Naive thymus-derived CD4-positive, alpha-beta T cell (primary cell): ENCODE measurements at regions not wholly inside any gene's neighbourhood (a gene's known extent, or its start where the extent isn't known, plus 50 kb on each side); places are given as distances from the start of the nearest gene placed in this dataset.

Experiments
- ATAC-seq: fragments of 150-1000 bp; cut with Tn5 transposase; 2 replicates; pipeline ENCODE4 v1.10.0; 2021; ENCODE audit warnings: mild to moderate bottlenecking, moderate library complexity
- CTCF ChIA-PET: fragments of 350-600 bp; sonication (Branson Sonifier 250); formaldehyde crosslinking; loops from one replicate; lab custom pipeline; 2021; ENCODE audit warnings: antibody characterized with exemption; lab: Charles Lee
- POLR2A ChIA-PET: fragments of 350-600 bp; sonication (Branson Sonifier 250); formaldehyde crosslinking; loops from one replicate; lab custom pipeline; 2021; ENCODE audit warnings: antibody characterized with exemption, inconsistent platforms; lab: Charles Lee
- DNase-seq, 9 donors: peaks; one replicate each; pipeline versions ENCODE4 v3.0.0 to v3.0.0-alpha.2; 2020 to 2022; ENCODE audit warnings: mixed read lengths in 1 of 9
- H3K27ac ChIP-seq: one replicate; pipeline ENCODE4 v1.7.0; 2013; ENCODE audit warnings: mild to moderate bottlenecking, low read depth, low read length, moderate library complexity
- H3K27me3 ChIP-seq, 2 donors: one replicate each; pipeline ENCODE4 v1.7.0; 2013; ENCODE audit warnings: low read length in 2 of 2, mild to moderate bottlenecking in 2 of 2, moderate library complexity in 2 of 2; ENCODE audit not compliant: control insufficient read depth in 2 of 2, insufficient read depth in 2 of 2
- H3K36me3 ChIP-seq, 3 experiments: 1 replicate in 2 of 3; 2 replicates in 1 of 3; pipeline ENCODE4 v1.7.0; 2013; ENCODE audit warnings: low read length in 3 of 3, mild to moderate bottlenecking in 3 of 3, moderate library complexity in 1 of 3; ENCODE audit not compliant: insufficient read depth in 3 of 3, control insufficient read depth in 2 of 3
- H3K4me1 ChIP-seq, 2 donors: one replicate each; pipeline ENCODE4 v1.7.0; 2013; ENCODE audit warnings: low read length in 2 of 2, mild to moderate bottlenecking in 2 of 2, moderate library complexity in 1 of 2; ENCODE audit not compliant: control insufficient read depth in 2 of 2, insufficient read depth in 2 of 2
- H3K4me3 ChIP-seq: 2 replicates; pipeline ENCODE4 v1.7.0; 2013; ENCODE audit warnings: mild to moderate bottlenecking, low read length
- H3K9me3 ChIP-seq, 3 experiments: 1 replicate in 2 of 3; 2 replicates in 1 of 3; pipeline ENCODE4 v1.7.0; 2013; ENCODE audit warnings: low read length in 3 of 3; ENCODE audit not compliant: control insufficient read depth in 2 of 3
- H3K27ac Mint-ChIP-seq, 9 donors: one replicate each; pipeline ENCODE4 v1.8.0; 2020 to 2022; ENCODE audit warnings: mixed read lengths in 9 of 9, mild to moderate bottlenecking in 8 of 9, moderate library complexity in 5 of 9, inconsistent platforms in 2 of 9
- H3K27me3 Mint-ChIP-seq, 5 donors: one replicate each; pipeline ENCODE4 v1.8.0; 2021 to 2022; ENCODE audit warnings: mixed read lengths in 5 of 5, mild to moderate bottlenecking in 1 of 5
- H3K36me3 Mint-ChIP-seq, 5 donors: one replicate each; pipeline ENCODE4 v1.8.0; 2020 to 2022; ENCODE audit warnings: mixed read lengths in 5 of 5, mild to moderate bottlenecking in 3 of 5, inconsistent platforms in 1 of 5
- H3K4me1 Mint-ChIP-seq, 7 donors: one replicate each; pipeline ENCODE4 v1.8.0; 2020 to 2022; ENCODE audit warnings: mixed read lengths in 7 of 7, mild to moderate bottlenecking in 3 of 7, inconsistent platforms in 1 of 7
- H3K4me3 Mint-ChIP-seq, 10 donors: one replicate each; pipeline ENCODE4 v1.8.0; 2020 to 2022; ENCODE audit warnings: mild to moderate bottlenecking in 10 of 10, mixed read lengths in 10 of 10, moderate library complexity in 6 of 10, inconsistent platforms in 2 of 10
- H3K9me3 Mint-ChIP-seq, 11 donors: one replicate each; pipeline ENCODE4 v1.8.0; 2020 to 2022; ENCODE audit warnings: mixed read lengths in 11 of 11, mild to moderate bottlenecking in 4 of 11, inconsistent platforms in 1 of 11, moderate library complexity in 1 of 11
- intact Hi-C, 2 donors: fragments of 100-400 bp; cut with micrococcal nuclease; formaldehyde crosslinking; loops; one replicate each; pipeline ENCODE4 v1.15.1; 2023

DNA sequence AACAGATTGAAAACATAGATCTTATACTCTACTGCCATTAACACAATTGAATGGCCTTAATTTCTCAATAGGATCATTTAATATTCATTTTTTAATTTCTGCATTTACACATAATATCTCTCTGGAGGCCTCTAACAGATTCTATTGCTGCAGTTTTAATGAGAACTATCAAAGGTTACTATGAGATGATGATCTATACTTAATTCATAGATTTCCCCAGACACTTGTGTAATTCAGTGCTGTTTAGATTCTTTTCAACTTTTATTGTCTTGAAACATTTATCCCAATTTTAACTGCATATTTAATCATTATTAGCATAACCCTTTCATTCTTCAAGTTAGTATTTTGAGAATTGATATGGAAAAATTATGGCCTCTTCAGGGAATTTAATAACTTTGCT, 1056.5 kb upstream of the CDH8 start:
- no peak overlapping the region for H3K4me3 Mint-ChIP-seq
- H3K27me3 ChIP-seq: no peaks in the 10 kb centered on the region
- no peaks in the 10 kb centered on the region for H3K9me3 ChIP-seq
- H3K27ac ChIP-seq: no peak overlapping the region
- no peaks in the 10 kb centered on the region for H3K27me3 Mint-ChIP-seq
- no peaks in the 10 kb centered on the region for H3K4me1 ChIP-seq
- H3K36me3 Mint-ChIP-seq: no peaks in the 10 kb centered on the region
- no peak overlapping the region for H3K4me3 ChIP-seq
- CTCF ChIA-PET: no interaction called here
- no peak for DNase-seq
- H3K9me3 Mint-ChIP-seq: peaks cover 0 to 41% (median 9%) of the 10 kb centered on the region in 11 donors
- ATAC-seq: no peak
- H3K27ac Mint-ChIP-seq: no peak overlapping the region
- POLR2A ChIA-PET: no interaction called here
- H3K4me1 Mint-ChIP-seq: no peaks in the 10 kb centered on the region
- no peaks in the 10 kb centered on the region for H3K36me3 ChIP-seq
- intact Hi-C loops: loop anchor here in 1 of 2 donors (10.0 kb wide), 1 partner anchor 58 kb away; no protein-coding TSS in a partner anchor

DNA sequence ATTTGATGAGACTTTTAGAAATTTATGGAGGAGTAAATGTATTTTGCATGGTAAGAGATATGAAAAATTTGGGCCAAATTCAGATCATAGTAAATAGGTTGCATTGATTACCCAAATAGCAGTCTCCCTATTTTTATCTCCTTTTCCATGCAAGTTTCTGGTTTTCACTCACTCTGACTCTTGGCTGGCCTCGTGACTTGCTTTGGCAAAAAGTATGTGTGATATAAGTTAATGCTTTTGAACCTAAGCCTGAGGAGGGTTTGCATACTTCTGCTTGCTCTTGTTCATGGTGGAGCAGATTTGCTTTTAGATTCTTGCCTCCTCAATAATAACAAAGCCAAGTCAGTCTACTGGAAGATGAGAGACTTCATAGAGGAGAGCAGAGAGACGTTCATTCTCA, 1045.9 kb upstream of the CDH8 start:
- DNase-seq: no peak
- H3K27me3 ChIP-seq: no peaks in the 10 kb centered on the region
- Mint-ChIP-seq H3K4me1 (no peaks in the 10 kb centered on the region), H3K4me3 (no peak overlapping the region), H3K27ac (no peak overlapping the region), H3K9me3 (peaks cover 3 to 46% (median 18%) of the 10 kb centered on the region in 11 donors), H3K36me3 (no peaks in the 10 kb centered on the region), H3K27me3 (no peaks in the 10 kb centered on the region)
- ChIA-PET CTCF (no interaction called here), POLR2A (no interaction called here)
- H3K4me1 ChIP-seq: no peaks in the 10 kb centered on the region
- no peaks in the 10 kb centered on the region for H3K36me3 ChIP-seq
- H3K4me3 ChIP-seq: no peak overlapping the region
- peaks cover 0 to 5% (median 4%) of the 10 kb centered on the region in 3 experiments for H3K9me3 ChIP-seq
- ATAC-seq: no peak
- intact Hi-C loops: no loop called here
- no peak overlapping the region for H3K27ac ChIP-seq

- no peaks in the 10 kb centered on the region for H3K27me3 ChIP-seq
- H3K36me3 Mint-ChIP-seq: no peaks in the 10 kb centered on the region
- no peaks in the 10 kb centered on the region for H3K4me1 Mint-ChIP-seq
- H3K4me1 ChIP-seq: no peaks in the 10 kb centered on the region
- DNase-seq (no peak), ATAC-seq (no peak)
- no peaks in the 10 kb centered on the region for H3K27me3 Mint-ChIP-seq
- ChIA-PET CTCF (no interaction called here), POLR2A (no interaction called here)
- intact Hi-C loops: no loop called here
- no peak overlapping the region for H3K4me3 ChIP-seq
- H3K9me3 ChIP-seq: peaks cover 0 to 5% (median 4%) of the 10 kb centered on the region in 3 experiments
- peaks cover 5 to 48% (median 21%) of the 10 kb centered on the region in 11 donors for H3K9me3 Mint-ChIP-seq
- no peaks in the 10 kb centered on the region for H3K36me3 ChIP-seq
- no peak overlapping the region for H3K27ac ChIP-seq
- H3K27ac Mint-ChIP-seq: no peak overlapping the region
- H3K4me3 Mint-ChIP-seq: no peak overlapping the region
Observed at GRCh38 chr16:63080746-63081145, 1044.5 kb upstream of the CDH8 start.

GRCh38 chr16:63069047-63069446, 1032.8 kb upstream of the CDH8 start:
- peaks cover 7 to 42% (median 16%) of the 10 kb centered on the region in 11 donors for H3K9me3 Mint-ChIP-seq
- H3K27ac Mint-ChIP-seq: no peak overlapping the region
- Histone ChIP-seq H3K9me3 (no peaks in the 10 kb centered on the region), H3K27me3 (no peaks in the 10 kb centered on the region), H3K27ac (no peak overlapping the region), H3K4me1 (no peaks in the 10 kb centered on the region), H3K4me3 (no peak overlapping the region), H3K36me3 (no peaks in the 10 kb centered on the region)
- DNase-seq (no peak), ATAC-seq (no peak)
- no peak overlapping the region for H3K4me3 Mint-ChIP-seq
- no peaks in the 10 kb centered on the region for H3K27me3 Mint-ChIP-seq
- intact Hi-C loops: no loop called here
- ChIA-PET POLR2A (no interaction called here), CTCF (no interaction called here)
- H3K4me1 Mint-ChIP-seq: no peaks in the 10 kb centered on the region
- H3K36me3 Mint-ChIP-seq: peaks cover 0 to 4% (median 0%) of the 10 kb centered on the region in 5 donors

- intact Hi-C loops: no loop called here
- Histone ChIP-seq H3K4me1 (no peaks in the 10 kb centered on the region), H3K27me3 (no peaks in the 10 kb centered on the region), H3K9me3 (no peaks in the 10 kb centered on the region), H3K4me3 (no peak overlapping the region), H3K36me3 (no peaks in the 10 kb centered on the region), H3K27ac (no peak overlapping the region)
- ChIA-PET POLR2A (no interaction called here), CTCF (no interaction called here)
- ATAC-seq: no peak
- no peak for DNase-seq
- no peak overlapping the region for H3K27ac Mint-ChIP-seq
- H3K4me1 Mint-ChIP-seq: no peaks in the 10 kb centered on the region
- peaks cover 6 to 43% (median 18%) of the 10 kb centered on the region in 11 donors for H3K9me3 Mint-ChIP-seq
- no peak overlapping the region for H3K4me3 Mint-ChIP-seq
- no peaks in the 10 kb centered on the region for H3K27me3 Mint-ChIP-seq
- peaks cover 0 to 4% (median 0%) of the 10 kb centered on the region in 5 donors for H3K36me3 Mint-ChIP-seq
Observed at GRCh38 chr16:63067141-63067540, 1030.9 kb upstream of the CDH8 start.

DNA sequence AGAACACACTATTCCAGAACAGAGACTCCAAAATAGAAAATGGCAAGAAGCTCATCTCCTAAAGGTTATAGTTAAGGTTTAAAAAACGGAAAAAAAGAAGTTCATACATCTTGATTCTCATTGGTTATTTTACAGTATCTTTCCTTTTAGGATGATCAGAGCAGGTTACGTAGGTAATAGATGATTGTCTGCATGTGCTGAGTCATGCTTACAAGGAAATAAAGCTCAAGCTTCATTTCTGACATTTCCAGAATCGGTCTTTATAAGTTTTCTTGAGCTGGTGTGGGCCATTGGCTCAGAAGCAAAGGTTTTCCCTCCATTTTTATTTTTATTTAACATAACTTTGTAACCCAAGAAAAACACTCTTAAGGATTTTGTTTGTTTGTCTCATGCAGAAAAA, 1030.3 kb upstream of the CDH8 start:
- no peaks in the 10 kb centered on the region for H3K4me1 Mint-ChIP-seq
- intact Hi-C loops: no loop called here
- no peak overlapping the region for H3K4me3 Mint-ChIP-seq
- H3K27me3 Mint-ChIP-seq: no peaks in the 10 kb centered on the region
- no peak overlapping the region for H3K27ac Mint-ChIP-seq
- H3K9me3 Mint-ChIP-seq: peaks cover 7 to 47% (median 17%) of the 10 kb centered on the region in 11 donors
- peaks cover 0 to 4% (median 0%) of the 10 kb centered on the region in 5 donors for H3K36me3 Mint-ChIP-seq
- H3K9me3 ChIP-seq: no peaks in the 10 kb centered on the region
- H3K27ac ChIP-seq: no peak overlapping the region
- no peak for ATAC-seq
- CTCF ChIA-PET: no interaction called here
- H3K4me1 ChIP-seq: no peaks in the 10 kb centered on the region
- no peaks in the 10 kb centered on the region for H3K27me3 ChIP-seq
- DNase-seq: no peak
- no peaks in the 10 kb centered on the region for H3K36me3 ChIP-seq
- POLR2A ChIA-PET: no interaction called here
- H3K4me3 ChIP-seq: no peak overlapping the region

GRCh38 chr16:63061319-63061718, 1025.1 kb upstream of the CDH8 start:
- no peak overlapping the region for H3K4me3 ChIP-seq
- no peaks in the 10 kb centered on the region for H3K36me3 ChIP-seq
- no peak for ATAC-seq
- no peaks in the 10 kb centered on the region for H3K27me3 ChIP-seq
- DNase-seq: no peak
- Mint-ChIP-seq H3K27ac (no peak overlapping the region), H3K36me3 (peaks cover 0 to 4% (median 0%) of the 10 kb centered on the region in 5 donors), H3K4me1 (no peaks in the 10 kb centered on the region), H3K27me3 (no peaks in the 10 kb centered on the region), H3K4me3 (no peak overlapping the region), H3K9me3 (peaks cover 3 to 48% (median 11%) of the 10 kb centered on the region in 11 donors)
- H3K4me1 ChIP-seq: no peaks in the 10 kb centered on the region
- H3K9me3 ChIP-seq: no peaks in the 10 kb centered on the region
- CTCF ChIA-PET: no interaction called here
- H3K27ac ChIP-seq: no peak overlapping the region
- intact Hi-C loops: no loop called here
- POLR2A ChIA-PET: no interaction called here
